Left colon (tissue), 2 donors: ENCODE measurements at regions not wholly inside any gene's neighbourhood (a gene's known extent, or its start where the extent isn't known, plus 50 kb on each side); places are given as distances from the start of the nearest gene placed in this dataset.
"Not testable (repeated sequence)": the region's sequence is repeated elsewhere in the genome, so short reads cannot be mapped to it uniquely, and the experiment has no call there.

ENCODE experiments used
- ATAC-seq: fragments of 200-7000 bp; cut with Tn5 transposase; one replicate; pipeline ENCODE4 v1.9.1; 2020; ENCODE audit warnings: mild to moderate bottlenecking, moderate library complexity
- DNase-seq, 2 donors: peaks; one replicate each; pipeline ENCODE4 v3.0.0-alpha.2; 2020
- intact Hi-C, 2 donors: fragments of 100-400 bp; cut with DNase I in 1 of 2; cut with micrococcal nuclease in 1 of 2; formaldehyde crosslinking; loops; one replicate each; pipeline versions ENCODE4 v1.11.2 to v1.14.0; 2022; cut with DNase I, micrococcal nuclease
- donor health status: DM: no; HTN: no; CAD: no.
- donor health status: DM: yes; HTN: yes; CAD: no.

- DNase-seq (no peak), ATAC-seq (no peak)
- intact Hi-C loops: no loop called here
Observed at GRCh38 chr7:92987538-92987937, 130.2 kb downstream of the SAMD9 start.

DNA sequence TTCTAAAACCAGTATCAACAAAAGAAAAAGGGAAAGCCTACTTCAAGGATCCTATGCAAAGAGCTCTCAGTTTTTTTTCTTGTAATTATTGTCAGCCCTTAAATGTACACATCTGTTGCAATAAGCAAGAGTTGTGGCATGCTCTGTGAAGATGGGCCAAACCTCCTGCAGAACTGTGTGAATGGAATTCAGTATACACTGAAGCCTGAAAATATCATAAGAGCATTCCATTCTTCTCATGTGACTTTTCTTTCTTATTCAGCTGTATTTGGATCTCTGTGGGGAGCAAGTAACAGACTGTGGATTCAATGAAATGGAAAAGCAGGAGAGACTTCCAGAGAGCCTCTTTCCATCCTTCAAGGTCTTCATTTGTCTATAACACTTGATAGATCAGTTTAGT is 130.7 kb downstream of the SAMD9 start:
- ATAC-seq (no peak), DNase-seq (no peak)
- intact Hi-C loops: no loop called here

DNA sequence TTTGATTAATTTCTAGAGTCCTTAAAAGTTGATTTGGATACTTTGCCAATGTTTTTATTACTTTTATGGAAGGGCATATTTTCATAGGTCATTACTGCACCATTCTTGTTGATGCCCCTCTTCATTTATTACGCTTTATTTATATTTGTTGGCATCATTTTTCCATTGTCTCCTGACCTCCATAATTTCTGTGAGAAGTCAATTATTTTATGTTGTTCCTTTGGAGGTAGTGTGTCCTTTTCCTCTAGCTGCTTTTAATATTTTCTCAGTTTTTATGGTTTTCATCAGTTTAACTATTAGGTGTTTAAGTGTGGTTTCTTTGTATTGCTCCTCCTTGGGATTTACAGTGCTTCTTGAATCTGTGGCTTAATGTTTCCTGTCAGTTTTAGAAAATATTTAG is 134.9 kb downstream of the SAMD9 start:
- ATAC-seq (no peak), DNase-seq (no peak)
- intact Hi-C loops: no loop called here

GRCh38 chr7:92976931-92977330 is 140.6 kb upstream of the CDK6 start:
- no peak for DNase-seq
- intact Hi-C loops: no loop called here
- ATAC-seq: no peak

DNA sequence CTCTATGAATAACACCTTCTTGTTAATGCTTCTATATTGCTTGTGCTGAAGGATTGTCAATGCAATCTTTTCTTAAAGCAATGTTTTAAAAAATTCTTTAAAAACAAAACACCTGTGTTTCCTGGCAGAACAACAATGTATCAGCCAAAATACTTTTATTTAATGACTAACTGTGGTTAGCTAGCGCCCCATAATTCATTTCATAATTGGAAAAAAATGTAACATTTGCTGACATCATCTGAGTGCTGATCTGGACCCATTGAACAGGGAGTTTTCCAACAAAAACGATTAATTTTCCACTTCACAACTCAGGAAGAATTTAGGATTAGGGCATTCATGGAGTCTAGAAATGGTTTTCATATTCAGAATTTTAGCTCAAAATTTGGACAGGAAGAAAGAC is 137.6 kb upstream of the CDK6 start:
- intact Hi-C loops: no loop called here
- ATAC-seq (no peak), DNase-seq (no peak)

DNA sequence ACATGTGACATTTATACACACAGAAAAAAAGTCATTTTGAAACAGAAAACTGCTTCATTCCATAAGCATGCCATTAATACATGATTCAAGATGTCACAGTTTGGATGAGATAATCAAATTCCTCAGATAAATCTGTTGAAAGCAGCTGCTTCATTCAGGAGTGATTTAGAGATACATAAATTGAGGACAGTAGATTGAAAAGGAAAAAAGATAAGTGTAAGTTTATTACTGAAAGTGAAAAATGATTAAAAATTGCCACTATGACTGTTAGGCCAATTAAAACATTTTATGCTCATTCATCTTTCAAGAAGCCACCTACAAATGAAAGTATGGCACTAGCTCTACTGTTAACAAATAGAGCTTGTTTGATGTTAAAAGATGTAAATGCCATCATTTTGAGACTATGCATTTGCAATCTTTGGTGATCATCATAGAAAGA is 136.9 kb upstream of the CDK6 start:
- ATAC-seq: no peak
- no peak for DNase-seq
- intact Hi-C loops: no loop called here

GRCh38 chr7:92972441-92972840 is 136.1 kb upstream of the CDK6 start:
- DNase-seq: no peak
- intact Hi-C loops: no loop called here
- ATAC-seq: no peak

DNA sequence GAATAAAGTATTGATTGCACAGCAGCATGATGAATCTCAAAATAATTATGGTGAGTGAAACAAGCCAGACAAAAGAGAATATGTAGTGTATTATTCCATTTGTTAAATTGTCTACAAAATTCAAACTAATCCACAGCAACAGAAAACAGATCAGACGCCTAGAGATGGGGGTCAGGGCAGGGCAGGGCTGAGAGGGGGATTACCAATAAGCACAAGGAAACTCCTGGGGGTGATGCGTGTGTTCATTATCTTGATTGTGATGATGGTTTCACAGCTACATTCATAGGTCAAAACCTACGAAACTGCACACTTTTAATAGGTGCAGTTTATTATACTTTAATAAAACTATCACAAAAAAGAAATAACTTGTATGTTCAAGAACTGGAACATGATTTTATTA is 132.7 kb upstream of the CDK6 start:
- DNase-seq (no peak), ATAC-seq (no peak)
- intact Hi-C loops: no loop called here

DNA sequence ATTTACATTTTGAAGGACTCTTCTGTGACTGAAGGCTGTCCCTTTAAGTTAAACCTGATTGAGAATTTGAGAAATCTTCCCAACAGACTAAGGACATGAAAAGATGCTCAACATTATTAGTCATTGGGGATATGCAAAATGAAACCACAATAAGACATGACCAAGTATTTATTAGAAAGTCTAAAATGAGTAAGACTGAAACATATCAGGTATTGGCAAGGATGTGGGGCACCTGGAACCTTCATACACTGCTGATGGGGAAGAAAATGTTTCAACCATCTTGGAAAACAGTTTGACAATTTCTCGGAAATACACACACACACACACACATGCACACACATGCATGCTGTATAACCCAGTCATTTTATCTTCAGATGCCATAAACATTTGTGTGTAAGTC is 132.1 kb upstream of the CDK6 start:
- intact Hi-C loops: no loop called here
- no peak for DNase-seq
- ATAC-seq: no peak

DNA sequence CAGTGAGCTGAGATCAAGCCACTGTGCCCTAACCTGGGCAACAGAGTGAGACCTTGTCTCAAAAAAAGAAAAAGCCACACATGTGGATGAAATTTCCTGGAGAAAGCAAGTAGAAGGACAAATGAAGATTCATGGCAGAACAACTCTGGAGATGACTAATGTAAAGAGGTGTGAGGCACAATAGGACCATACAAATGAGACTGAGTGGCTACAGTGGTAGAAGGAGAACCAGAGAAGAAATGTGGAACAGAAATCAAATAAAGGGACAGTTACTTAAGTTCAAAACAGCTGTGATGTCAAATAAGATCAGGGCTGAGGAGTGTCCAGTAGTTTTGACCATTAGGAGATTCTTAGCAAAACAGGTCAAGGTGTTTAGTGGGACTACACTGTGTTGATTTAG is 130.9 kb upstream of the CDK6 start:
- no peak for ATAC-seq
- intact Hi-C loops: no loop called here

DNA sequence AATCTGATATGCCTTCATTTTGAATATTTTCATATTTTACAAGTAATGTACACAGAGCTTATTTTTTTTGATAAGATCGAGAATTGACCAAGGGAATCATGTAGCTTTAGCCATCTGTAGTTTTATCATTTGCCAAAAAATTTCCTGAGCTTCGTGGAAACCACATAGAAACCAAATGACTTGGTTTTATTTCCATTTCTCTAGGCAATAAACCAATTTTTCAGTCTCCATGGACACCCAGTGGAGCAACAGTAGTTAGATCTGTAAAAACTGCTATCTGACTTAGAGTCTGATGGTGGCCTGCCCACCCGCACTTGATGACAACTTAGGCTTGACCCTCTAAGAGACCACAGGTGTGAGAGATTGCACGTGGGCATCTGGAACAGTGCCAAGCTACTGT is 127.8 kb upstream of the CDK6 start:
- no peak for DNase-seq
- intact Hi-C loops: no loop called here
- ATAC-seq: no peak

More for the DNA sequence above, 130.9 kb upstream of the CDK6 start:
- no peak for DNase-seq

DNA sequence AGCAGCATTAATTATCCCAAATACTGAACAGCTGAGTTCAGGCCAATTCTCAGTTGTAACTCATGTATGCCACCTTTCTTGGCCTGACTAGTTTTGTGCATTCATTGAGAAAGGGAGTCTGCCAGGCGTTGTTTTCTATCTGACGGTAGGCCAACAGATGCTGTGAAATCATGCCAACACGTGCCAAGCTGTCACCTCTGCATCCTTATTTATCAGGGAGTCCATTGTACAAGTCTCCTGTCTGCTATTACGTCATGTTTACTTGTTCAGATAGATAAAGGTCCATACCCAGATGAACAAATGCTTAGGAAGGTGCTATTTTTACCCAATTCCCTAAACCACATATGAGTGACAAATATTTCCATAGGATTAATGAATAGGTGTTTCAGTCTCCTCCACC is 127.2 kb upstream of the CDK6 start:
- intact Hi-C loops: no loop called here
- ATAC-seq (no peak), DNase-seq (no peak)

GRCh38 chr7:92961961-92962360 is 125.6 kb upstream of the CDK6 start:
- intact Hi-C loops: no loop called here
- DNase-seq (no peak), ATAC-seq (no peak)

DNA sequence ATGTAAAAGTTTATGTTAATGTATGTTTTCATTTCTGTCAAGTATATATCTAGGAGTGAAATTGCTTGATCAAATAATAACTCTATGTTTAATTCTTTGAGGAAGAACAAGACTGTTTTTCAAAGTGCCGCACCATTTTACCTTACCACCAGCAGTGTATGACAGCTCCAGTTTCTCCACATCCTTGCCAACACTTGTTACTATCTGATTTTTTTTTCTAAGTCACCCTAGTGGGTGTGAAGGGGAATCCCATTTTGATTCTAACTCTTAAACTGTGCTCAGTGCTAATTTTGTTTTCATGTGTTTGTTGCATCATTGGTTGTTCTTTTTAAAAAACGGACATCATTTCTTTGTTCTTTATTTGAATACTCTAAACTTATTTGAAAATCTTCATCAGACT is 120.2 kb upstream of the CDK6 start:
- no peak for DNase-seq
- no peak for ATAC-seq
- intact Hi-C loops: no loop called here

- DNase-seq (no peak), ATAC-seq (no peak)
- intact Hi-C loops: no loop called here
Observed at GRCh38 chr7:92955081-92955480, 118.7 kb upstream of the CDK6 start.

- intact Hi-C loops: no loop called here
- ATAC-seq (peak; percentile 47), DNase-seq (no peak)
Observed at GRCh38 chr7:92953657-92954056, 117.3 kb upstream of the CDK6 start.

DNA sequence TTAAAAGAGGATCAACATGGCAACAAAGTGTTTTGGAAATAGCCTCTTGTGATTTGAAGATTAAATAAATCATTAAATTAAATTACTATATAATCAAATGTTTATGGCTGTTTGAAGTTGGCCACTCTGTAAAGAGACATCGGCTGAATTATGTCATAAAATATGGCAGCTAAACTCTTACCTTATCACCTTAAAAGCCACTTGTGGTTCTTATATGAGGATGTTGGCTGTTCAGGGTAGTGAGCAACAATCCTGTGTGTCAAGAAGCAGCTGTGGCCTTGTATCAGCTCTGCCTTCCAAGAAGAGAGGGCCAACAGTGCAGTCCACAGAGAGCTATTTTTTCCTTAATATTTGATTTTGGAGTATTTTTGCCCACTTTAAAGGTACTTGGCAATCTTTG is 113.4 kb upstream of the CDK6 start:
- intact Hi-C loops: no loop called here
- DNase-seq (peak in 1 of 2 donors; percentile 34), ATAC-seq (peak; percentile 91)

DNA sequence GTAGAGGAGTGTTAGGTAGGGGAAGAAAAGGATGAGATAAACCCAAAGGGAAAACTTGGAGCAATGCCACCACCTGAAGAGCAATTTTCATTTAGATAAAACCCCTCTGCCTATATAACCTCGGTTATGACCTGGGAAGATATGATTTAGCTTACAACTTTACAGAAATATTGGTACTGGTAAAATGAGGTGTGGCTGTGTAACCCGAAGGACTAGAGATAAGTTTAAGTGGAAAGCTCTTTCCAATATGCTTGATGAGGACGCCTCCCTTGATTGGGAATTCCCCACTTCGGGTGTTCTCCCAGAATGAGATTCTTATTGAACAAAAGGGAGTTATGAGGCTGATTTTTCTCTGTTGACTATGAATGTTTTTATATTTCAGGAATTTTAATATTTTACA is 109.5 kb upstream of the CDK6 start:
- intact Hi-C loops: no loop called here

DNA sequence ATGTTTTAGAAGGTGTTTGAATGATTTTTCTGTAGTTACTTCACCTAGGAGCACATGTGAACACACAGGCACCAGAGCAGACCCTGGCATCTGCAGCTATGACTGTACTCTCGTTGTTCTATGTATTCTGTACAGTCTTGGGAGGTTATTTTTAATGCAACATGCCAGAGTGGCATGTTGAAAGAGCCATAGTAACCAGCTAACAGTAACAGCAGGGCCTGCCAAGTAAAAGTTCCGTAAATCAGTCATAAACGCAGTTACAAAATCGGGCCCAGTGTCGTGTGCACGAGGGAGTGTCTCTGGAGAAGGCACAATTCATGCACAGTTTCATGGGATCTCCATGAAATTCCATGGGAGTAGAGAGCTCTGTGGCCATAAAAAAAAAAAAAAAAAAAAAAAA is 108.3 kb upstream of the CDK6 start:
- DNase-seq (peak; percentile 62 to 67), ATAC-seq (peak; percentile 78)
- intact Hi-C loops: no loop called here

More for the DNA sequence above, 109.5 kb upstream of the CDK6 start:
- DNase-seq (no peak), ATAC-seq (peak; percentile 66)

GRCh38 chr7:92942706-92943105 is 106.3 kb upstream of the CDK6 start:
- ATAC-seq, DNase-seq, intact Hi-C loops: not testable (repeated sequence)

DNA sequence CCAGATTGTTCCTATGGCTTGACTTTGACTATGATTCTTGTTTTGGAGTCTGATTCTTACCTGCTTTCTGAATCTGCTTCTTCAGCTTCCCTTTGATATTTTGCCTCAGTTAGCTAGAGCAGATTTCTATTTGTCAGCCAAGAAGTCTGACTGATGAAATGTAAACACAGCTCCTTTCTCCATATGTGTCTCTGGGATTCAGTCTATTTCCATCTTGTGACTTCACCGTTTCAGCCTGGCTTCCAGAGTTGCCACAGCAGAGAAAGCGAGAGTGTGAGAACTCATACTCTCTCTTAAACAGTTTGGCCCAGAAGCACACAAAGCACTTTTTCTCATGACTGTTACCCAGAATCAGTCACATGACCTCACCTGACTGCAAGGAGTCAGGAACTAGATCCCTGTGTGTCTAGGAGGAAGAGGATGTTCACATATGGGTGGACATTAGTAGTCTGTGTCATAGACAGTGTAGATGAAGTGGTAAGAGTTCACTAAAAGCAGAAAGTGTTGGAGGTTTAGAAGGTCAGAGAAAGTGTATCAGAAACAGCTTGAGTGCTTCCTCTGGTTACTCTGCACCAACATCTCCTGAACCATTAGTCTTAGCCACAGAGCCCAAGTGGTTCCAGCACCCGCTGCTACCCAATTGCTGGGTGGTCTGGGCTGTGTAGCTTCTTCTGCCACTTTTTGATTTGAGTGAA is 103.4 kb upstream of the CDK6 start:
- intact Hi-C loops: no loop called here
- ATAC-seq (no peak), DNase-seq (no peak)
